Bronchial epithelial cell (primary cell): ENCODE measurements at regions not wholly inside any gene's neighbourhood (a gene's known extent, or its start where the extent isn't known, plus 50 kb on each side); places are given as distances from the start of the nearest gene placed in this dataset.

Source experiments
- DNase-seq: peaks from one replicate; pipeline ENCODE4 v3.0.0-alpha.2; 2010; ENCODE audit warnings: low read depth
- FAIRE-seq: peaks from 2 replicates; lab custom pipeline; 2011; peaks lifted over from hg19 to GRCh38; lab: Jason Lieb, UNC
- H3K27me3 ChIP-seq: 2 replicates; pipeline ENCODE4 v1.5.1; 2011; ENCODE audit warnings: low read length; ENCODE audit not compliant: control insufficient read depth, insufficient read depth
- H3K36me3 ChIP-seq: 2 replicates; pipeline ENCODE4 v1.5.1; 2011; ENCODE audit warnings: low read length; ENCODE audit not compliant: control insufficient read depth, insufficient read depth
- H3K4me3 ChIP-seq: 2 replicates; pipeline ENCODE4 v1.5.1; 2011; ENCODE audit warnings: mild to moderate bottlenecking, low read depth, low read length, control low read depth
- CTCF ChIP-seq: IDR thresholded peaks from 2 replicates; pipeline ENCODE4 v1.5.1; 2011; ENCODE audit warnings: mild to moderate bottlenecking, moderate library complexity, low read length, control low read depth, inconsistent platforms; ENCODE audit not compliant: insufficient read depth, severe bottlenecking

DNA sequence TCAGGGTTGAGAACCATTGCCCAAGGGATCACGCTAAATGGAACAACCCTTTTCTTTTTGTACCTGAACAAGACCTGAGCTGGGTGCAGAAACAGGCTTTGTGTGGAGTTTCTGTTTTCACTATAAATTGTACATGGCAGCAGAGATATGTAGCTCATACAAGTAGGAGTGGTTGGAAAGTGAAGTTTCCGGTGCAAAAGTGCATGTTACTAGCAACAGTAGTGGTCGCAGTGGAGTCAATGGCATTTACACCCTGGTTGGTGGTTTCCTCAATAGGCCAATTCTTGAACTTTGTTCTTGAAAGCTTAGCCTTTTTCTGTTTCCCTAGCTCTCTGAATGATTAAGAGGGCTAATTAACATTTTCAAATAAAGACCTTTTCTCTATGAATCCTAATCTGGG is 170.7 kb downstream of the NEBL start:
- Histone ChIP-seq H3K4me3 (no peak overlapping the region), H3K27me3 (no peaks in the 10 kb centered on the region), H3K36me3 (no peaks in the 10 kb centered on the region)
- DNase-seq (no peak), FAIRE-seq (no peak)
- TF ChIP-seq CTCF = no peak

- no peak overlapping the region for H3K4me3 ChIP-seq
- FAIRE-seq (no peak), DNase-seq (no peak)
- no peak for TF ChIP-seq CTCF
- no peaks in the 10 kb centered on the region for H3K27me3 ChIP-seq
- no peaks in the 10 kb centered on the region for H3K36me3 ChIP-seq
These were observed 182.1 kb downstream of the NEBL start for GRCh38 chr10:20714979-20715378.

- no peak for TF ChIP-seq CTCF
- Histone ChIP-seq H3K4me3 (no peak overlapping the region), H3K27me3 (no peaks in the 10 kb centered on the region), H3K36me3 (no peaks in the 10 kb centered on the region)
- DNase-seq (no peak), FAIRE-seq (no peak)
These were observed 182.6 kb downstream of the NEBL start for GRCh38 chr10:20714518-20714917.

GRCh38 chr10:20713420-20713819 is 183.7 kb downstream of the NEBL start:
- Histone ChIP-seq H3K27me3 (no peaks in the 10 kb centered on the region), H3K4me3 (no peak overlapping the region), H3K36me3 (no peaks in the 10 kb centered on the region)
- no peak for DNase-seq
- TF ChIP-seq CTCF = no peak
- FAIRE-seq = no peak

- FAIRE-seq = no peak
- Histone ChIP-seq H3K36me3 (no peaks in the 10 kb centered on the region), H3K4me3 (no peak overlapping the region), H3K27me3 (no peaks in the 10 kb centered on the region)
- no peak for TF ChIP-seq CTCF
- no peak for DNase-seq
These were observed 184.3 kb downstream of the NEBL start for GRCh38 chr10:20712774-20713173.

DNA sequence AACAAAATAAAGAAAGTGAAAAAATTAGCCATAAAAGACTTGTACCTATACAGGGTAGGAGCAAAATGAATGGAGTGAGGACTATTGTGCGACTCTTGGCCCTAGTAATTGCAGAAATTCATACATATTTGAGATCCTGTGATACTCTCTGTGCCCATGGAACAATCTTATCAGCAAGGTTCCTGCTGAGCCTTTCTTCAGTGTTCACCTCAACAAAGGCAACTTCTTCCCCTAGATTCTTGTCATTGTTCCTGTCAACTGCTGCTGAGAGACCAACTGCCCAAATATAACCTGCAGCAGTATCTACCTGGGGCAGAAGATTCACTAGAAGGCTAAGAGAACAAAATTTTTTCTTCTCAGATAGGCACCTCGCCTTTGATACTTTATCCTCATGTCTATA is 187.4 kb downstream of the NEBL start:
- Histone ChIP-seq H3K27me3 (no peaks in the 10 kb centered on the region), H3K36me3 (no peaks in the 10 kb centered on the region), H3K4me3 (no peak overlapping the region)
- FAIRE-seq (no peak), DNase-seq (no peak)
- no peak for TF ChIP-seq CTCF
